Mesothelial cell of epicardium (in vitro differentiated cells): ENCODE measurements at regions not wholly inside any gene's neighbourhood (a gene's known extent, or its start where the extent isn't known, plus 50 kb on each side); places are given as distances from the start of the nearest gene placed in this dataset.

Source experiments
- DNase-seq, 2 experiments: peaks; one replicate each; pipeline ENCODE4 v3.0.0; 2021; ENCODE audit warnings: low spot score in 2 of 2; ENCODE audit not compliant: unreplicated experiment in 2 of 2
- H3K27ac Mint-ChIP-seq: 2 replicates; pipeline ENCODE4 v1.8.0; 2021; ENCODE audit warnings: mixed read lengths
- H3K27me3 Mint-ChIP-seq: 2 replicates; pipeline ENCODE4 v1.8.0; 2021; ENCODE audit warnings: low read depth, mixed read lengths
- H3K36me3 Mint-ChIP-seq: 2 replicates; pipeline ENCODE4 v1.8.0; 2021; ENCODE audit warnings: mixed read lengths
- H3K4me1 Mint-ChIP-seq: 2 replicates; pipeline ENCODE4 v1.8.0; 2021; ENCODE audit warnings: mixed read lengths
- H3K4me3 Mint-ChIP-seq: 2 replicates; pipeline ENCODE4 v1.8.0; 2021; ENCODE audit warnings: mild to moderate bottlenecking, moderate library complexity, mixed read lengths
- H3K9me3 Mint-ChIP-seq: 2 replicates; pipeline ENCODE4 v1.8.0; 2021; ENCODE audit warnings: mixed read lengths
- TF ChIP-seq, protein P1 (sequence below): fragments of 200-600 bp; sonication (generic); IDR thresholded peaks from one replicate; pipeline ENCODE4 v1.5.0; 2021; ENCODE audit warnings: antibody characterized with exemption; ENCODE audit not compliant: unreplicated experiment

DNA sequence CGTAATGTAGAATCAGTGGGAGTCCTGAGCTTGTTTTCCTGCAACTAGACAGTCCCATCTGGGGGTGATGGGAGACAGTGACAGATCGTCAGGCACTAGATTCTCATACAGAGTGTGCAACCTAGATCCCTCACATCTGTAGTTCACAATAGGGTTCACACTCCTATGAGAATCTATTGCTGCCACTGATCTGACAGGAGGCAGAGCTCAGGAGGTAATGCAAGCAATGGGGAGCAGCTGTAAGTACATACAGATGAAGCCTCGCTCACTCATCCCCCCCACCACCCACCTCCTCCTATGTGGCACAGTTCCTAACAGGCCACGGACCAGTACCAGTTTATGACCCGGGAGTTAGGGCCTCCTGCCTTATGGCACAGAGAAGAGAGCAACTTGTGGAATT lies 116.2 kb upstream of the PIK3R1 start:
- DNase-seq = no peak
- TF ChIP-seq, protein P1, sequence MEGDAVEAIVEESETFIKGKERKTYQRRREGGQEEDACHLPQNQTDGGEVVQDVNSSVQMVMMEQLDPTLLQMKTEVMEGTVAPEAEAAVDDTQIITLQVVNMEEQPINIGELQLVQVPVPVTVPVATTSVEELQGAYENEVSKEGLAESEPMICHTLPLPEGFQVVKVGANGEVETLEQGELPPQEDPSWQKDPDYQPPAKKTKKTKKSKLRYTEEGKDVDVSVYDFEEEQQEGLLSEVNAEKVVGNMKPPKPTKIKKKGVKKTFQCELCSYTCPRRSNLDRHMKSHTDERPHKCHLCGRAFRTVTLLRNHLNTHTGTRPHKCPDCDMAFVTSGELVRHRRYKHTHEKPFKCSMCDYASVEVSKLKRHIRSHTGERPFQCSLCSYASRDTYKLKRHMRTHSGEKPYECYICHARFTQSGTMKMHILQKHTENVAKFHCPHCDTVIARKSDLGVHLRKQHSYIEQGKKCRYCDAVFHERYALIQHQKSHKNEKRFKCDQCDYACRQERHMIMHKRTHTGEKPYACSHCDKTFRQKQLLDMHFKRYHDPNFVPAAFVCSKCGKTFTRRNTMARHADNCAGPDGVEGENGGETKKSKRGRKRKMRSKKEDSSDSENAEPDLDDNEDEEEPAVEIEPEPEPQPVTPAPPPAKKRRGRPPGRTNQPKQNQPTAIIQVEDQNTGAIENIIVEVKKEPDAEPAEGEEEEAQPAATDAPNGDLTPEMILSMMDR = no peak
- Mint-ChIP-seq H3K36me3 (no peaks in the 10 kb centered on the region), H3K9me3 (peaks cover 16% of the 10 kb centered on the region), H3K27ac (no peak overlapping the region), H3K27me3 (no peaks in the 10 kb centered on the region), H3K4me3 (no peak overlapping the region), H3K4me1 (peaks cover 10% of the 10 kb centered on the region)

- Mint-ChIP-seq H3K9me3 (peaks cover 19% of the 10 kb centered on the region), H3K27me3 (no peaks in the 10 kb centered on the region), H3K4me1 (peaks cover 10% of the 10 kb centered on the region), H3K36me3 (peaks cover 1% of the 10 kb centered on the region), H3K4me3 (no peak overlapping the region), H3K27ac (no peak overlapping the region)
- TF ChIP-seq, protein P1 = no peak
- DNase-seq = no peak
Observed at GRCh38 chr5:68093455-68094159, 121.9 kb upstream of the PIK3R1 start.

DNA sequence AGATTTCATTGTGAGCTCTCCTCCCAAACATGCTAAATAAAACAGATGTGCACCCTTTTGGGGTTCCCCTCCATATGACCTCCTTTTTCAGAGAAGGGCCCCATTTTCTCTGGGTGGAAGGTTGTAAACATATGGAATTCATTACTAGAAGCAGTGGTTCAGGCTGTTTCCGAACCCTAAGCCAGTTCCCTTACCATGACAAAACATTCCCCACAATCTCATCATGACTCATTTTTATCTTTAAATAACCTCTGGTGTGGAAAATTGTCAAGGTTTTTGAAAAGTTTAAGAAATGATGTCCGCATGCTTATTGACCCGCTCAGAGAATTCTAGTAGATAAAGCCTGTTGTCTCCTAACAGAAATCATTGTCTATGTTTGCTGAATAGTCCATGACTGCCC lies 127.3 kb upstream of the PIK3R1 start:
- peak overlapping the region; percentile 8 for H3K27ac Mint-ChIP-seq

GRCh38 chr5:68087866-68088265 lies 127.7 kb upstream of the PIK3R1 start:
- TF ChIP-seq, protein P1 = no peak
- Mint-ChIP-seq H3K4me1 (peaks cover 7% of the 10 kb centered on the region), H3K27ac (peak overlapping the region; percentile 8), H3K27me3 (no peaks in the 10 kb centered on the region), H3K4me3 (no peak overlapping the region), H3K9me3 (peaks cover 16% of the 10 kb centered on the region), H3K36me3 (peaks cover 1% of the 10 kb centered on the region)
- DNase-seq = no peak

More for the DNA sequence above, 127.3 kb upstream of the PIK3R1 start:
- Mint-ChIP-seq H3K36me3 (peaks cover 1% of the 10 kb centered on the region), H3K9me3 (peaks cover 16% of the 10 kb centered on the region), H3K4me3 (no peak overlapping the region), H3K27me3 (no peaks in the 10 kb centered on the region), H3K4me1 (peaks cover 7% of the 10 kb centered on the region)
- no peak for DNase-seq
- TF ChIP-seq, protein P1 = no peak

- no peak for DNase-seq
- peaks cover 16% of the 10 kb centered on the region for H3K9me3 Mint-ChIP-seq
- H3K27me3 Mint-ChIP-seq = no peaks in the 10 kb centered on the region
- H3K27ac Mint-ChIP-seq = no peak overlapping the region
- TF ChIP-seq, protein P1 = no peak
- peaks cover 1% of the 10 kb centered on the region for H3K36me3 Mint-ChIP-seq
- peaks cover 7% of the 10 kb centered on the region for H3K4me1 Mint-ChIP-seq
- H3K4me3 Mint-ChIP-seq = no peak overlapping the region
Observed at GRCh38 chr5:68086857-68087256, 128.7 kb upstream of the PIK3R1 start.
